ENCODE measurements at regions not wholly inside any gene's neighbourhood (a gene's known extent, or its start where the extent isn't known, plus 50 kb on each side); places are given as distances from the start of the nearest gene placed in this dataset.

GRCh38 chr2:14712111-14712510, 79.6 kb downstream of the LRATD1 start:
- TF ChIP-seq CTCF (IDR thresholded peaks at IDR 0.05 in 2 of 3, conservative IDR thresholded peaks at IDR 0.05 in 1 of 3; ENCODE audit: borderline replicate concordance in 1 of 3, insufficient read depth in 1 of 3, low read depth in 2 of 3, low read length in 2 of 3) (no peak), ZFX (IDR thresholded peaks at IDR 0.05) (no peak), POLR2AphosphoS5 (IDR thresholded peaks at IDR 0.05; ENCODE audit: low read depth, low read length) (no peak), YY1 (IDR thresholded peaks at IDR 0.05; ENCODE audit: extremely low read depth, insufficient replicate concordance, low read depth, low read length) (no peak), POLR2A (IDR thresholded peaks at IDR 0.05; ENCODE audit: borderline replicate concordance, extremely low read depth, insufficient read depth, insufficient read length) (no peak), SRF (IDR thresholded peaks at IDR 0.05; ENCODE audit: low read depth) (no peak), ELF1 (IDR thresholded peaks at IDR 0.05; ENCODE audit: borderline replicate concordance, low read depth) (no peak), SP1 (IDR thresholded peaks at IDR 0.05; ENCODE audit: low read depth) (no peak), ZBTB33 (IDR thresholded peaks at IDR 0.05; ENCODE audit: extremely low read depth, insufficient replicate concordance, low read length) (no peak), JUND (IDR thresholded peaks at IDR 0.05) (no peak)
